H1 (cell line): ENCODE measurements at regions not wholly inside any gene's neighbourhood (a gene's known extent, or its start where the extent isn't known, plus 50 kb on each side); places are given as distances from the start of the nearest gene placed in this dataset.

Experiments
- ATF2 ChIP-seq: IDR thresholded peaks from 2 replicates; pipeline ENCODE4 v1.6.1; 2012; ENCODE audit warnings: low read length, inconsistent platforms
- BACH1 ChIP-seq: IDR thresholded peaks from 2 replicates; pipeline ENCODE4 v1.6.1; 2012; ENCODE audit warnings: low read length, improper control_type of control experiment
- BRCA1 ChIP-seq: IDR thresholded peaks from 2 replicates; pipeline ENCODE4 v1.6.1; 2012; ENCODE audit warnings: low read depth, low read length, improper control_type of control experiment
- CHD7 ChIP-seq: fragments of 300-600 bp; sonication (generic); IDR thresholded peaks from 2 replicates; pipeline ENCODE4 v1.7.1; 2012; ENCODE audit warnings: low read length, moderate library complexity, mild to moderate bottlenecking, inconsistent platforms; ENCODE audit not compliant: insufficient replicate concordance
- CTBP2 ChIP-seq: IDR thresholded peaks from 2 replicates; pipeline ENCODE4 v1.7.0; 2011; ENCODE audit warnings: borderline replicate concordance, mild to moderate bottlenecking, moderate library complexity, mixed read lengths, low read length; ENCODE audit not compliant: insufficient read depth, insufficient read length
- JUN ChIP-seq: IDR thresholded peaks from 2 replicates; pipeline ENCODE4 v1.6.1; 2011; ENCODE audit warnings: low read depth, mild to moderate bottlenecking, improper control_type of control experiment, low read length
- KDM4A ChIP-seq: IDR thresholded peaks from one replicate; pipeline ENCODE4 v1.7.1; 2012; ENCODE audit warnings: low read depth, mild to moderate bottlenecking, moderate library complexity, low read length, inconsistent platforms; ENCODE audit not compliant: severe bottlenecking
- POU5F1 ChIP-seq: IDR thresholded peaks from 2 replicates; pipeline ENCODE4 v1.6.1; 2011; ENCODE audit warnings: low read depth, mild to moderate bottlenecking, low read length, moderate library complexity
- RXRA ChIP-seq: IDR thresholded peaks from 2 replicates; pipeline ENCODE4 v1.6.1; 2011; ENCODE audit warnings: low read depth, mild to moderate bottlenecking, low read length, moderate library complexity; ENCODE audit not compliant: insufficient read depth
- SP1 ChIP-seq: IDR thresholded peaks from 2 replicates; pipeline ENCODE4 v1.6.1; 2011; ENCODE audit warnings: low read depth, low read length
- TAF1 ChIP-seq: IDR thresholded peaks from 2 replicates; pipeline ENCODE4 v1.6.1; 2011; ENCODE audit warnings: mild to moderate bottlenecking, low read depth, low read length

- TF ChIP-seq CHD7 (no peak), BRCA1 (no peak), JUN (no peak), BACH1 (no peak), ATF2 (no peak), POU5F1 (no peak), TAF1 (no peak), CTBP2 (no peak), KDM4A (no peak), RXRA (no peak), SP1 (no peak)
Observed at GRCh38 chr4:101670370-101670769, 120.2 kb upstream of the BANK1 start (continued).
